Thyroid gland (tissue), 4 donors: ENCODE measurements at regions not wholly inside any gene's neighbourhood (a gene's known extent, or its start where the extent isn't known, plus 50 kb on each side); places are given as distances from the start of the nearest gene placed in this dataset.

Experiments used
- DNase-seq, 2 donors: peaks; one replicate each; pipeline ENCODE4 v3.0.0-alpha.2; 2019
- H3K27ac ChIP-seq, 3 donors: fragments of 200-600 bp; sonication (generic); 1 replicate in 2 of 3; 2 replicates in 1 of 3; pipeline ENCODE4 v1.5.1; 2016 to 2019; ENCODE audit warnings: mild to moderate bottlenecking in 1 of 3, moderate library complexity in 1 of 3
- H3K27me3 ChIP-seq: fragments of 200-600 bp; sonication (generic); one replicate; pipeline ENCODE4 v1.5.1; 2019
- H3K36me3 ChIP-seq, 2 donors: fragments of 200-600 bp; sonication (generic); one replicate each; pipeline ENCODE4 v1.5.1; 2016 to 2019
- H3K4me1 ChIP-seq, 2 donors: fragments of 200-600 bp; sonication (generic); one replicate each; pipeline ENCODE4 v1.5.1; 2017 to 2019
- H3K4me3 ChIP-seq, 3 donors: fragments of 200-600 bp; sonication (generic); replicated peaks in 1 of 3; 1 replicate in 2 of 3; 2 replicates in 1 of 3; pipeline ENCODE4 v1.5.1; 2016; ENCODE audit warnings: mild to moderate bottlenecking in 1 of 3
- H3K9me3 ChIP-seq: fragments of 200-600 bp; sonication (generic); one replicate; pipeline ENCODE4 v1.5.1; 2017
- CTCF ChIP-seq, 6 experiments: fragments of 200-600 bp in 3 of 6; fragments of 450-650 bp in 3 of 6; sonication (generic) in 3 of 6; IDR thresholded peaks; one replicate each; pipeline ENCODE4 v1.5.1; 2016 to 2019; ENCODE audit warnings: antibody characterized with exemption in 6 of 6, mild to moderate bottlenecking in 2 of 6, inconsistent platforms in 1 of 6, moderate library complexity in 1 of 6
- POLR2A ChIP-seq, 2 donors: fragments of 450-650 bp; IDR thresholded peaks; one replicate each; pipeline ENCODE4 v1.6.1; 2017; ENCODE audit warnings: antibody characterized with exemption in 2 of 2, mild to moderate bottlenecking in 2 of 2, moderate library complexity in 1 of 2
- WGBS, 2 donors: methylation state at CpG; one replicate each; pipeline ENCODE4 v1.1.5; 2017; 5-methylcytosine and 5-hydroxymethylcytosine counted together
- intact Hi-C: fragments of 100-400 bp; cut with DNase I; formaldehyde crosslinking; loops from one replicate; pipeline ENCODE4 v1.15.1; 2023

GRCh38 chr1:244955661-244956060 lies 91.3 kb upstream of the HNRNPU start:
- intact Hi-C loops: no loop called here
- 94 to 96% methylated on average over 5 of the region's 5 CpGs for WGBS, 2 donors
- no peak for TF ChIP-seq POLR2A (IDR thresholded peaks at IDR 0.05)
- H3K4me1 ChIP-seq: no peaks in the 10 kb centered on the region
- no peaks in the 10 kb centered on the region for H3K36me3 ChIP-seq
- no peaks in the 10 kb centered on the region for H3K9me3 ChIP-seq
- no peak for DNase-seq
- H3K4me3 ChIP-seq: no peak overlapping the region
- no peak overlapping the region for H3K27ac ChIP-seq
- H3K27me3 ChIP-seq: no peaks in the 10 kb centered on the region

- DNase-seq: no peak
- H3K27ac ChIP-seq: no peak overlapping the region
- no peak for TF ChIP-seq POLR2A (IDR thresholded peaks at IDR 0.05)
- TF ChIP-seq CTCF (IDR thresholded peaks at IDR 0.05): no peak
- no peaks in the 10 kb centered on the region for H3K9me3 ChIP-seq
- no peak overlapping the region for H3K4me3 ChIP-seq
- intact Hi-C loops: no loop called here
- H3K4me1 ChIP-seq: no peaks in the 10 kb centered on the region
- H3K27me3 ChIP-seq: no peaks in the 10 kb centered on the region
- 85 to 91% methylated on average over 2 of the region's 2 CpGs for WGBS, 2 donors
- no peaks in the 10 kb centered on the region for H3K36me3 ChIP-seq
Observed at GRCh38 chr1:244954359-244954758, 90.0 kb upstream of the HNRNPU start.

DNA sequence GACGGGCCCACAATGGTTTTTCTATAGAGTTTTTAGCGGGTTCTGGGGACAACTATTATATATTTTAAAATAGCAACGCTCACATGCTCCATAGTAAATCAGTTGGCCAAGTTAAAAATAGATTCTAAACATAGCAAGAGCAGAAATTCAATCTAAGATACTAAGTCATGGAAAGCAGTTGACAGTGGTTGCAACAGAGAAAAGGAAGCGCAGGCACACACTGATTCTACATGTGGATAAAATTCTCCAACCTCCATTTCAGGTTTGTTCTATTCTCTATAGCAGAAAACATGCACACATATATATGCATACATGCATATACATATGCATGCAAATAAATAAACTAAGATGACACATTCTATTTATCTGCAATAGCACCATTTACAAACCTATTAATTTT lies 89.6 kb upstream of the HNRNPU start:
- H3K4me3 ChIP-seq: no peak overlapping the region
- 88 to 89% methylated on average over 4 of the region's 4 CpGs for WGBS, 2 donors
- TF ChIP-seq CTCF (IDR thresholded peaks at IDR 0.05) (no peak), POLR2A (IDR thresholded peaks at IDR 0.05) (no peak)
- no peaks in the 10 kb centered on the region for H3K36me3 ChIP-seq
- no peak overlapping the region for H3K27ac ChIP-seq
- H3K4me1 ChIP-seq: no peaks in the 10 kb centered on the region
- H3K9me3 ChIP-seq: no peaks in the 10 kb centered on the region
- H3K27me3 ChIP-seq: no peaks in the 10 kb centered on the region
- DNase-seq: no peak
- intact Hi-C loops: no loop called here

GRCh38 chr1:244952940-244953339 lies 88.6 kb upstream of the HNRNPU start:
- 78 to 82% methylated on average over 8 of the region's 8 CpGs for WGBS, 2 donors
- H3K4me1 ChIP-seq: no peaks in the 10 kb centered on the region
- H3K9me3 ChIP-seq: no peaks in the 10 kb centered on the region
- H3K27ac ChIP-seq: no peak overlapping the region
- TF ChIP-seq POLR2A (IDR thresholded peaks at IDR 0.05) (no peak), CTCF (IDR thresholded peaks at IDR 0.05) (no peak)
- no peak overlapping the region for H3K4me3 ChIP-seq
- no peak for DNase-seq
- intact Hi-C loops: no loop called here
- H3K36me3 ChIP-seq: no peaks in the 10 kb centered on the region
- H3K27me3 ChIP-seq: no peaks in the 10 kb centered on the region

DNA sequence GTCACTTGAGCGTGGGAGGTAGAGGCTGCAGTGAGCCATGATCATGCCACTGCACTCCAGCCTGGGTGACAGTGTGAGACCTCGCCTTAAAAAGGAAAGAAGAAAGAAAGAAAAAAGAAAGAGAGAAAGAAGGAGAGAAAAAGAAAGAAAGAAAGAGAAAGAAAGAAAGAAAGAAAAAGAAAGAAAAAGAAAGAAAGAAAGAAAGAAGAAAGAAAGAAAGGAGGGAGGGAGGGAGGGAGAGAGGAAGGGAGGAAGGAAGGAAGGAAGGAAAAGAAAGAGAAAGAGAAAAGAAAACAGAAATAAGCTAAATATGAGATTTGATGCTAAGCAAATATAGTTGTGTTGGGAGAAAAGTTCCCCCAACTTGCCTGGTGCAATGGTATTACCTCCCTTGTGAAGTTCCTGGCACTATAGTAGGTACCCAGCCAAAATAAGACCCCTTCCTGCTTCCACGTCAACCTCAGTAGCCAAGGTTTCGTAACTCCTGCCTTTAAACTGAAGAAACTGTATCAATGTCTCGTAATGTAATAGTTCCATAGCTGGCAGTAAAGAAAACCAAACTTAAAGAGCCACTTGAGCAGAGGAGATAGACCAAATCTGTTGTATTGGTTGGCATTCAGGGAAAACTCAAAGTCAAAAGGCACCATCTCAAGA lies 88.1 kb upstream of the HNRNPU start:
- Histone ChIP-seq H3K4me1 (no peaks in the 10 kb centered on the region), H3K27ac (no peak overlapping the region), H3K36me3 (no peaks in the 10 kb centered on the region), H3K4me3 (no peak overlapping the region), H3K9me3 (no peaks in the 10 kb centered on the region), H3K27me3 (no peaks in the 10 kb centered on the region)
- 92% methylated on average over 5 of the region's 5 CpGs for WGBS, 2 donors
- intact Hi-C loops: no loop called here
- no peak for TF ChIP-seq POLR2A (IDR thresholded peaks at IDR 0.05)
- no peak for TF ChIP-seq CTCF (IDR thresholded peaks at IDR 0.05)
- no peak for DNase-seq
